Breast epithelium (tissue), 4 donors: ENCODE measurements at regions not wholly inside any gene's neighbourhood (a gene's known extent, or its start where the extent isn't known, plus 50 kb on each side); places are given as distances from the start of the nearest gene placed in this dataset.

Experiments used
- DNase-seq, 2 donors: peaks; one replicate each; pipeline ENCODE4 v3.0.0-alpha.2; 2019; ENCODE audit warnings: low spot score in 2 of 2
- H3K27ac ChIP-seq, 2 donors: fragments of 200-600 bp; sonication (generic) in 1 of 2; one replicate each; pipeline ENCODE4 v1.5.1; 2016 to 2019; ENCODE audit warnings: mild to moderate bottlenecking in 1 of 2
- H3K27me3 ChIP-seq, 2 donors: fragments of 200-600 bp; sonication (generic) in 1 of 2; one replicate each; pipeline versions ENCODE4 v1.5.1 to v1.6.0; 2017 to 2019; ENCODE audit warnings: control low read depth in 1 of 2, mild to moderate bottlenecking in 1 of 2
- H3K36me3 ChIP-seq: fragments of 200-600 bp; one replicate; pipeline ENCODE4 v1.5.1; 2019
- H3K4me1 ChIP-seq, 2 donors: fragments of 200-600 bp; sonication (generic); one replicate each; pipeline ENCODE4 v1.5.1; 2016 to 2019; ENCODE audit warnings: control low read depth in 1 of 2
- H3K4me3 ChIP-seq, 3 donors: fragments of 200-600 bp; sonication (generic); 1 replicate in 2 of 3; 2 replicates in 1 of 3; pipeline ENCODE4 v1.5.1; 2016 to 2019; ENCODE audit warnings: mild to moderate bottlenecking in 3 of 3, moderate library complexity in 2 of 3
- H3K9me3 ChIP-seq, 2 donors: fragments of 200-600 bp; sonication (generic) in 1 of 2; one replicate each; pipeline ENCODE4 v1.5.1; 2016 to 2019; ENCODE audit warnings: control low read depth in 1 of 2
- POLR2A ChIP-seq: fragments of 450-650 bp; IDR thresholded peaks from one replicate; pipeline ENCODE4 v1.6.1; 2016; ENCODE audit warnings: antibody characterized with exemption, mild to moderate bottlenecking, moderate library complexity
- POLR2AphosphoS5 ChIP-seq, 3 donors: sonication (generic); formaldehyde crosslinking; IDR thresholded peaks; one replicate each; pipeline ENCODE4 v1.6.1; 2017; ENCODE audit warnings: antibody characterized with exemption in 3 of 3
- intact Hi-C: fragments of 100-400 bp; cut with DNase I; formaldehyde crosslinking; loops from one replicate; pipeline ENCODE4 v1.15.1; 2023; ENCODE audit warnings: low total_unique reads
- TF ChIP-seq, protein P1 (sequence below), 3 donors: fragments of 450-650 bp; IDR thresholded peaks; one replicate each; pipeline ENCODE4 v1.5.1; 2016 to 2017; ENCODE audit warnings: antibody characterized with exemption in 3 of 3, mild to moderate bottlenecking in 3 of 3, moderate library complexity in 3 of 3

DNA sequence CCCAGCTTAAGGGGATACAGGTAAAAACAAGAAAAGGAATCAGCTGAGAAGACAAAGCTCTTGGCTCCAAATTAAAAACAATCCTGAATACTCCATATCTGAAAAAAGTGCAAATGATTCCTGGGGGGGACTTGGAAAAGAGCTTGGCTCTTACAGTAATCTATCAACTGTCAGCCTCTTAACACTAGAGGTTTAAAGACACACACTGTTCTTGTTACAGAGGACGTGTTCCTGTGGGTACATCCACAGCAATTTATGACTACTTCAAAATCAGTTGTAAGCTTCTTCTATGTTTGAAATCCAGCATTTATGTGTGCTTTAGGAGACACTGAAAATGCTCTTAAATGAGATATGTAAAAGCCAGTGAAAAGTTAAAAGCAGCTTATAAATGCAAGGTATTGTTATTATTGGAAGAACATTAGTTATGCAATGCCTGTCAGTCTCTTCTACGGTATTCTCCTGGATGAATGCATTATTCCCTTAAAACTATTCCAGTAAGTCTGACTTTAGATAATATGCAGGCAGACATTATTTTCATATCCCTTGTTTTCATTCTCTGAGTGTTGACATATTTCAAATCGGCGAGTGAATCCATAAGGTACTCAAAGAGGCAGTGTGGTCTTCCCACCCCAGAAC is 408.4 kb upstream of the ADAMTS9 start:
- intact Hi-C loops: loop anchor here (1.0 kb wide), 1 partner anchor 17 kb away; no protein-coding TSS in a partner anchor
- Histone ChIP-seq H3K4me3 (no peak overlapping the region), H3K27me3 (no peaks in the 10 kb centered on the region), H3K27ac (no peak overlapping the region), H3K36me3 (no peaks in the 10 kb centered on the region), H3K9me3 (no peaks in the 10 kb centered on the region), H3K4me1 (no peaks in the 10 kb centered on the region)
- DNase-seq: no peak
- TF ChIP-seq POLR2A (no peak), POLR2AphosphoS5 (IDR thresholded peaks at IDR 0.05) (no peak)
- TF ChIP-seq, protein P1, sequence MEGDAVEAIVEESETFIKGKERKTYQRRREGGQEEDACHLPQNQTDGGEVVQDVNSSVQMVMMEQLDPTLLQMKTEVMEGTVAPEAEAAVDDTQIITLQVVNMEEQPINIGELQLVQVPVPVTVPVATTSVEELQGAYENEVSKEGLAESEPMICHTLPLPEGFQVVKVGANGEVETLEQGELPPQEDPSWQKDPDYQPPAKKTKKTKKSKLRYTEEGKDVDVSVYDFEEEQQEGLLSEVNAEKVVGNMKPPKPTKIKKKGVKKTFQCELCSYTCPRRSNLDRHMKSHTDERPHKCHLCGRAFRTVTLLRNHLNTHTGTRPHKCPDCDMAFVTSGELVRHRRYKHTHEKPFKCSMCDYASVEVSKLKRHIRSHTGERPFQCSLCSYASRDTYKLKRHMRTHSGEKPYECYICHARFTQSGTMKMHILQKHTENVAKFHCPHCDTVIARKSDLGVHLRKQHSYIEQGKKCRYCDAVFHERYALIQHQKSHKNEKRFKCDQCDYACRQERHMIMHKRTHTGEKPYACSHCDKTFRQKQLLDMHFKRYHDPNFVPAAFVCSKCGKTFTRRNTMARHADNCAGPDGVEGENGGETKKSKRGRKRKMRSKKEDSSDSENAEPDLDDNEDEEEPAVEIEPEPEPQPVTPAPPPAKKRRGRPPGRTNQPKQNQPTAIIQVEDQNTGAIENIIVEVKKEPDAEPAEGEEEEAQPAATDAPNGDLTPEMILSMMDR (IDR thresholded peaks at IDR 0.05): no peak

- no peak overlapping the region for H3K27ac ChIP-seq
- TF ChIP-seq, protein P1 (IDR thresholded peaks at IDR 0.05): no peak
- no peak for TF ChIP-seq POLR2A
- no peak for TF ChIP-seq POLR2AphosphoS5 (IDR thresholded peaks at IDR 0.05)
- H3K9me3 ChIP-seq: no peaks in the 10 kb centered on the region
- DNase-seq: no peak
- no peaks in the 10 kb centered on the region for H3K36me3 ChIP-seq
- no peaks in the 10 kb centered on the region for H3K4me1 ChIP-seq
- H3K4me3 ChIP-seq: no peak overlapping the region
- intact Hi-C loops: no loop called here
- no peaks in the 10 kb centered on the region for H3K27me3 ChIP-seq
Observed at GRCh38 chr3:65094723-65095122, 406.9 kb upstream of the ADAMTS9 start.

- Histone ChIP-seq H3K27ac (no peak overlapping the region), H3K9me3 (no peaks in the 10 kb centered on the region), H3K27me3 (no peaks in the 10 kb centered on the region), H3K36me3 (no peaks in the 10 kb centered on the region), H3K4me3 (no peak overlapping the region), H3K4me1 (no peaks in the 10 kb centered on the region)
- no peak for TF ChIP-seq POLR2A
- TF ChIP-seq POLR2AphosphoS5 (IDR thresholded peaks at IDR 0.05): no peak
- TF ChIP-seq, protein P1 (IDR thresholded peaks at IDR 0.05): no peak
- intact Hi-C loops: no loop called here
- no peak for DNase-seq
Observed at GRCh38 chr3:65093641-65094040, 405.8 kb upstream of the ADAMTS9 start.

DNA sequence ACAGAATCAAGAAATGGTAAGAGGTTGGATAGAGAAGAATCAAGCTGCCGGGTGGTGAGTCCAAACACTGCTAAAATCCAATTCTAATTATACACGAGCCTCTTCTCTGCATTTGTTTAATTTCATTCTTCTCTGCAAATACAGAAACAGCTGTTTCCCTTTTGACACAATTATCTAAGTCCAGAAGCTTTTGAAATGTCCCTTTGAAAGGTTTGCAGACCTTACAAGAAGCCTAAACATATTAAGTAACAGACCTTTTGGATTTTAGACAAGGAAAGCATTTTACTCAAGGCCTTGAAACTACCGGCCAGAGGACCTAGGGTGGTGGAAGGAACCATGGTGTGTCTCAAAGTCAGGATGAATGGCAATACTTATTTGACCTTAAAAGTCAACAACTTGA is 403.8 kb upstream of the ADAMTS9 start:
- intact Hi-C loops: no loop called here
- TF ChIP-seq POLR2AphosphoS5 (IDR thresholded peaks at IDR 0.05): no peak
- TF ChIP-seq POLR2A: no peak
- TF ChIP-seq, protein P1 (IDR thresholded peaks at IDR 0.05): no peak
- Histone ChIP-seq H3K4me3 (no peak overlapping the region), H3K9me3 (no peaks in the 10 kb centered on the region), H3K36me3 (no peaks in the 10 kb centered on the region), H3K4me1 (no peaks in the 10 kb centered on the region), H3K27ac (no peak overlapping the region), H3K27me3 (no peaks in the 10 kb centered on the region)
- DNase-seq: no peak

- no peak overlapping the region for H3K27ac ChIP-seq
- no peaks in the 10 kb centered on the region for H3K4me1 ChIP-seq
- H3K36me3 ChIP-seq: no peaks in the 10 kb centered on the region
- no peaks in the 10 kb centered on the region for H3K27me3 ChIP-seq
- intact Hi-C loops: no loop called here
- H3K9me3 ChIP-seq: no peaks in the 10 kb centered on the region
- no peak overlapping the region for H3K4me3 ChIP-seq
- TF ChIP-seq POLR2A (no peak), POLR2AphosphoS5 (IDR thresholded peaks at IDR 0.05) (no peak)
- TF ChIP-seq, protein P1 (IDR thresholded peaks at IDR 0.05): no peak
- DNase-seq: no peak
Observed at GRCh38 chr3:65083240-65083639, 395.4 kb upstream of the ADAMTS9 start.
